GM18867 (cell line): ENCODE measurements at regions not wholly inside any gene's neighbourhood (a gene's known extent, or its start where the extent isn't known, plus 50 kb on each side); places are given as distances from the start of the nearest gene placed in this dataset.
"Not testable (repeated sequence)": the region's sequence is repeated elsewhere in the genome, so short reads cannot be mapped to it uniquely, and the experiment has no call there.

Source experiments
- ATAC-seq: cut with Tn5 transposase; IDR thresholded peaks from one replicate; pipeline ENCODE4 v1.9.1; 2021; ENCODE audit warnings: mild to moderate bottlenecking, moderate library complexity; ENCODE audit not compliant: unreplicated experiment

GRCh38 chr18:72958195-72958594 is 90.4 kb upstream of the NETO1 start:
- ATAC-seq = not testable (repeated sequence)

GRCh38 chr18:72948439-72948838 is 80.7 kb upstream of the NETO1 start:
- no peak for ATAC-seq

DNA sequence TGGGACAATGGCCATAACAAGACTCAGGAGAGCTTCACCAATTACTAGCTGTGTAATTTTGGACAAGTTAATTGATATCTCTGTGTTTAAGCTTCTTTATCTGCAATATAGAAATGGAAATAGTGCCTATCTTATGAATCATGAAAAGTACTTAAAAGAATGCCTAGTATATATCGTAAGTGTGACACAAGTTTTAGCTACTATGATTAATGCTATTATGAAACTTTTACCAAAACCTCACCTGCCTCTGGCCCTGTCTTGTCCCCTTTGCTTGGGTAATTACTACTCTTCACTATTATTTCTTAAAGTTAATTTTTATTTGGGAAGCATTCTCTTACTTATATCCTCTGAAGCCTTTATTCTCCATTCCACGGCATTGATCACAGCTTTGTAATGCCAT is 75.0 kb upstream of the NETO1 start:
- ATAC-seq = no peak

- no peak for ATAC-seq
Observed at GRCh38 chr18:72940986-72941385, 73.2 kb upstream of the NETO1 start.

GRCh38 chr18:72940509-72940908 is 72.7 kb upstream of the NETO1 start:
- ATAC-seq = no peak

DNA sequence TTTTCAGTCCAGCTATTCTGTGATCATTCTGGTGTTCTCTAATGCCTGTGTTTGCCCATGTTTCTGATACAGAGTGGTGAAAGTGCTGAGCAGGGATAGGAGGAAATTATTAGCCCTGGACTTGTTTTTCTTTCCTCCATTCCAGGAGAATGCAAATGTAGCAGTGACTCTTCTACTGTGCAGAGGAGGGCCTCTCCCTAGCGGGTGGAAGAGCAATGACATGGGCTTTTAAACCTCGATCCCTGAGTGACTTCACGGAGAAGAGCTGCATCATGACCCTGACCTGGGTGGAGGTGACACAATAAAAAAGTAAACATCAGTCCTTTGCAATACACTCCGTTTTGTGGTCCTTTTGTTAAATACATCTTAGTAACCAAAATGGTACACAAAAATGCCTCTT is 68.0 kb upstream of the NETO1 start:
- ATAC-seq = no peak

- no peak for ATAC-seq
Observed at GRCh38 chr18:72922895-72923294, 55.1 kb upstream of the NETO1 start.
